HG02981 (cell line): ENCODE measurements at regions not wholly inside any gene's neighbourhood (a gene's known extent, or its start where the extent isn't known, plus 50 kb on each side); places are given as distances from the start of the nearest gene placed in this dataset.

Experiments used
- ATAC-seq: cut with Tn5 transposase; IDR thresholded peaks from one replicate; pipeline ENCODE4 v1.9.1; 2021; ENCODE audit warnings: mild to moderate bottlenecking, moderate library complexity; ENCODE audit not compliant: unreplicated experiment

- ATAC-seq, result no peak
These were observed 182.6 kb upstream of the THSD7B start for GRCh38 chr2:136582628-136583205.

GRCh38 chr2:136572335-136572734, 193.0 kb upstream of the THSD7B start:
- no peak for ATAC-seq

GRCh38 chr2:136557203-136557602, 208.1 kb upstream of the THSD7B start:
- no peak for ATAC-seq

DNA sequence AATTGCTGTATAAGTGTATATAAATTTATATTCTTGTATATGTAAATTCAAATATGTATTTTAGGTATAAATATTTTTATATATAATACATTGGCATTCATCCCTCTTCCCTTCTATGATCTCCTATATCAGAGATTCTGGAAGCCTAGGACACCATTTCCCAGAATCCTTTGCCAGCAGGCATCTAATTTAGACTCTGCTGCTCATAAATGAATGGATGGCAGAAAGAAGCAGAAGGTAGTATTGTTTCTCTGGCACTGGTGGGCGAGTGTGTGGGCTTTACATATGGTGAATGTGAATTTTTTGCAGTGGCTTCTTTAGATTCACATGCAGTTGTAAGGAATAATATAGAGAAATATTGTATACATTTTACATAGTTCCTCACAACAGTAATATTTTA, 215.2 kb upstream of the THSD7B start:
- no peak for ATAC-seq

GRCh38 chr2:136539355-136539754, 226.0 kb upstream of the THSD7B start:
- ATAC-seq, result no peak

GRCh38 chr2:136538489-136538888, 226.9 kb upstream of the THSD7B start:
- ATAC-seq, result no peak

DNA sequence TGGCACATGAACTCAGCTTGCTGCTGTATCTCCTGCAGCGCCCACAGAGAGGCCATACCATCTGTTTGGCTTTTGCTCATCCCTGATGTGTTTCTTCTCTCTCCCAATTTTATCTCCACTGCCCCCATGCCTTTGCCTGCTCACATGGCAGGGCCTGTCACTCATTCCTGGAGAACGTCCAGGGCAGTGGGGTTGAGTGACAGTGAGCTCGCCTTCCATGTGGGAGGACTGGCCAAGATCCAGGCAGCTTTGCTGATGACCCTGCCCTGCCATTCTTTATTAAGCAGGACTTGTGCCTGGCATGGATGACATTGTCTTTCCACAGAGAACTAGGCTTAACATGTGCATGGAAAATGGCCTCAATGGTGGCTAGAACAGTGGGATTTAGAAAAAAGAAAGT, 230.5 kb upstream of the THSD7B start:
- no peak for ATAC-seq

DNA sequence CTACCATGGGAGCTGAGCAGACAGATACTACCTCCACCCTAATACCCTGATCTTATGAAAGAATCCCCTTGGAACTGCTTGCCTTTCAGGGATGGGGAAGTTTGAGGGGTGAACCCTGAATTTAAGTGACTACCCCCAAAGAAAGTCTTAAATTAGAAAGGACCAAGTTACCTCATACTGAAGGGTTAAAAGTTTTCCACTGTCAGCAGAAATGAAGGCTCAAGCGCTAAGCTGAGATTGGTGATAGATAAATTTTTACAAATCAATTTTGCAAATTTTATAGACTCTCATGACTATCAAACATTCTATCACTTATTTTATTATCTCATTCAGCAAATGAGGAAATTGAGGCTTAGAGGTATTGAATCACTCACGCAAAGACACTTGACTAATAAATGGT, 233.2 kb upstream of the THSD7B start:
- ATAC-seq, result no peak

DNA sequence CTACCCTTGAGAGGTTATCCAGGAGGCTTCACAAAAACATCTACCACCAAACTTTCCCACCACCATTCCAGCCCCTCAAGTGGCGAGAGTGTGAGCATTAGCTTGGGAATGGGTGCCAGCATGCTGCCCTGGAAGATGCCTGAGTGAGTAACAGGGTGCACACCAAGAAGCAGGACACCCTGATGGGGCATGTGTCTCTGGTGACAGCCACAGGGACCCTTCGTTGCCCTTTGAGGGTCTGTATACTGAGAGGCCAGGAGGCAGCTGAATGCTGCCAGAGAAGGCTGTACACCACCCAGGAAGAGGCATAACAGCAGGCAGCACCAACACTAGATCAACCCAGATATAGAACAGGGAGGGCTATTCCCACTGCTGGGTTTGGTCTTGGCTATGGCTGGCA, 233.6 kb upstream of the THSD7B start:
- no peak for ATAC-seq

GRCh38 chr2:136530146-136530545, 235.2 kb upstream of the THSD7B start:
- ATAC-seq, result no peak

- no peak for ATAC-seq
These were observed 237.8 kb upstream of the THSD7B start for GRCh38 chr2:136527560-136527959.

- ATAC-seq, result no peak
These were observed 242.6 kb upstream of the THSD7B start for GRCh38 chr2:136522724-136523123.

GRCh38 chr2:136517716-136518115, 247.6 kb upstream of the THSD7B start:
- no peak for ATAC-seq

DNA sequence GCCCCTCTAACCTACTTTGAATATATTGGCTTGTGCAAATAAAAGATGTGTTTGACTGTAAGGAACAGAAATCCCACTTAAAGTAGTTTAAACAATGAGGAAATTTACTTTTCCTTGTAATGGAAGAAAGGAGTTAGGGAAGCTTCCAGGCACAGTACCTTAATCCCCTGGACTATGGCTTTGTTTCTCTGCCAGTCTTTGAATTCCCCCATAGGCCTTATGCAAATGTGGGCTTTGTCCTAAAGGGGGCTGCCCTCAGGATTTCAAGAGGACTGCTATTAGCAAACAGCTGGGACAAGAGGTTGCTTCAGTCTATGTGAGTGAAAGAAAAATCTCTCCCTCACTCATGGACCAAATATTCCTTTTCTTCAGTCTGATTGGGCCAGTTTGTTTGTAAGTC, 255.1 kb upstream of the THSD7B start:
- ATAC-seq, result no peak

GRCh38 chr2:136505462-136505861, 259.9 kb upstream of the THSD7B start:
- no peak for ATAC-seq

- no peak for ATAC-seq
These were observed 262.7 kb upstream of the THSD7B start for GRCh38 chr2:136502660-136503059.

DNA sequence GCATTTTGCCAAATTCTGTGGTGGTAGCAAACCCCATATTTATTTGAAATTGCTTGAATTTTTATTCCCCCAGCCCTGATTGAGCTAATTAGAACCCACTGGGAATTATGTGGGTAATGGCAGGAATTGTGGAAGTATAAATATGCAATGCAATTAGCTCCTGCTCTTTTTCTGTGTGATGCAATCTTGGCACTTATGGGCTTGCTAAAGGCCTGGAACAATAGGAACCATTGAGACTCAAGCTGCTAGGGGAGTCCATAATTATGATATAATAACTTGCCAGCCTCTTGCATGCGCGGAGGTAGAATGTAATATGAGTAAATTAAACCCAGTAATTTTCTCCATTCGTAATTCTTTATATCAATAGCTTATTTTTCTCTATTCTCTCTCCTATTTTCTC, 267.6 kb upstream of the THSD7B start:
- no peak for ATAC-seq

- no peak for ATAC-seq
These were observed 268.4 kb upstream of the THSD7B start for GRCh38 chr2:136496966-136497365.

- ATAC-seq, result no peak
These were observed 269.7 kb upstream of the THSD7B start for GRCh38 chr2:136495636-136496035.

DNA sequence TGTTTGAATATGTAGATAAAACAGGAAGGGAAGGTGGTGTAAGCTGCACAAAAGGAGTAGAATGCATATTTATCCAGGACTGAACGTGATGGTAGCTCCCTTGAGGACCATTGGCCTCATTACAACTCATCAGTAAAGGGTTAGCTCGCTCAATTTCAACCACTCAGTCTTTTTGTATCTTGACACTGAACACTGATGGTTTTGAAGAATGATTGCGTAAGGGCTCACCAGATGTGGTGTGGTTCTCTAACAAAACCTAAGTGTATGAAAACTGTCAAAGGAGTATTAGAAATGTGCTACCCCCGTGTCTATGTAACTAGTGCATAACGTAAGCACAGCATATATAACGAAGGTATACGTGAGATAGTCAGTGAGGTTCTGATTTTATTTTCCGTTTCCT, 272.4 kb upstream of the THSD7B start:
- no peak for ATAC-seq

DNA sequence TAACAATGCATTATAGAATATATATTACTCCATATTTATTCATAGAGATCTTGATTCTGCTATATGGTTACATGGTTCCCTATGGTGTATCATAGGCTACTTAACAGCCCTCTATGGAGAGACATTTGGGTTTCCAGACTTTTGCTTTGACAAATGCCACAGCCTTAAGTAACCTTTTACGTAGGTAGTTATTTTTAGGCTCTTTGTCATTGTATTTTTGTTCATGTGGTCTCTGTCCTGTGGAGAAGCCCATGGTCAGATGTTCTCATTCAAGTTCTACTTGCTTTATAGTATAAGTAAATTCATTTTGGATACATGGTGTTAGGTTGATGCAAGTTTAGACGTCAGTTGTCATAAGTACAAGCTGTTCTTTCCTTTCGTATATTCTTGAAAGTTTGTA, 275.2 kb upstream of the THSD7B start:
- no peak for ATAC-seq

DNA sequence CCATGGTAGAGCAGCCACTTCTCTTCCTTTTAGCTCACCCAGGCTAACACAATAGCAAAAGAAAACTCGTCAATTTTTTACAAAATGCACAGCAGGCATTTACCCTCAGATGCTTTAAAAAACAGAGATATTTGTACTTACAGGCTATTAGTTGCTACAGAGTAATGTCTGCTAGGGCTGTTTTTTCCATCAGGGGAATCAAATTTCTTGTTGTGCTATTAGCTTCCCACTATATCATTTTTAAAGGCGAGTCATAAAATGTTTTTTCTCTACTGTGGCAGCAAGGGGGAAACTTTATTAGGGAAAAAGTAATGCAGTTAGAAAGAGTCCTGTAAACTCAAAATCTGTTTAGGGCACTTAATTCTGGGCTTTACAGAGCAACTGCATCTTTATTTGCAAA, 277.9 kb upstream of the THSD7B start:
- ATAC-seq, result no peak

GRCh38 chr2:136486115-136486514, 279.2 kb upstream of the THSD7B start:
- ATAC-seq, result no peak

GRCh38 chr2:136482966-136483365, 282.4 kb upstream of the THSD7B start:
- no peak for ATAC-seq
